ENCODE measurements at regions not wholly inside any gene's neighbourhood (a gene's known extent, or its start where the extent isn't known, plus 50 kb on each side); places are given as distances from the start of the nearest gene placed in this dataset.

- Histone ChIP-seq H2AFZ (ENCODE audit: low read length) (no peak overlapping the region), H3K4me2 (ENCODE audit: insufficient read depth, insufficient read length, low read length) (no peak overlapping the region), H2BK120ac (ENCODE audit: low read depth, low read length, poor library complexity, severe bottlenecking) (no peak overlapping the region), H3K27ac (ENCODE audit: insufficient read length, low read depth, low read length) (no peak overlapping the region), H4K20me1 (ENCODE audit: control insufficient read depth, insufficient read depth, insufficient read length) (no peaks in the 10 kb centered on the region), H2BK15ac (ENCODE audit: low read depth, low read length) (no peak overlapping the region), H2BK20ac (ENCODE audit: low read depth, low read length, poor library complexity, severe bottlenecking) (no peak overlapping the region), H2BK12ac (ENCODE audit: insufficient read length, low read depth, low read length) (no peak overlapping the region), H4K5ac (ENCODE audit: insufficient read length, low read depth, low read length) (no peak overlapping the region), H3K14ac (ENCODE audit: insufficient read depth, low read length) (no peak overlapping the region), H3K18ac (ENCODE audit: insufficient read length, low read depth, low read length) (no peak overlapping the region), H3K56ac (ENCODE audit: insufficient read length, low read depth, low read length) (no peak overlapping the region), H3K9me3 (ENCODE audit: control insufficient read depth, low read depth, low read length) (peaks cover 9% of the 10 kb centered on the region), H4K91ac (ENCODE audit: insufficient read length, low read depth, low read length) (no peak overlapping the region), H3K23me2 (ENCODE audit: insufficient read length, low read depth, low read length, poor library complexity, severe bottlenecking) (no peaks in the 10 kb centered on the region), H2BK5ac (ENCODE audit: insufficient read length, low read length) (no peak overlapping the region), H3K27me3 (ENCODE audit: insufficient read depth, low read length) (no peaks in the 10 kb centered on the region), H3K4me1 (ENCODE audit: insufficient read depth, low read length) (no peaks in the 10 kb centered on the region), H3K4ac (ENCODE audit: low read depth, low read length) (no peak overlapping the region), H3K79me2 (ENCODE audit: insufficient read depth, low read length) (no peaks in the 10 kb centered on the region), H3K23ac (ENCODE audit: insufficient read length, low read depth, low read length) (no peak overlapping the region), H2AK5ac (ENCODE audit: insufficient read length, low read length) (no peak overlapping the region), H3K79me1 (ENCODE audit: insufficient read depth, low read depth, low read length, poor library complexity, severe bottlenecking) (no peaks in the 10 kb centered on the region), H3T11ph (ENCODE audit: low read length) (no peak overlapping the region), H3K9ac (ENCODE audit: extremely low read depth, insufficient read length, low read length) (no peak overlapping the region), H4K8ac (replicated peaks; ENCODE audit: insufficient read length, low read depth, low read length) (no peak overlapping the region)
- WGBS (ENCODE audit: extremely low coverage, insufficient read length, low lambda C conversion rate) = no CpG with 5 or more reads among the region's 4 CpGs
- Mint-ChIP-seq H3K9me3 (peaks cover 43 to 54% of the 10 kb centered on the region in 2 experiments), H3K4me3 (no peak overlapping the region), H3K4me1 (no peaks in the 10 kb centered on the region), H3K27ac (no peak overlapping the region), H3K36me3 (ENCODE audit: insufficient read depth in 1 of 3, low read depth in 3 of 3) (peaks cover 3 to 8% (median 4%) of the 10 kb centered on the region in 3 experiments), H3K27me3 (ENCODE audit: low read depth) (peaks cover 40% of the 10 kb centered on the region)
- DNase-seq = no peak
- no peak for TF ChIP-seq CTCF (conservative IDR thresholded peaks at IDR 0.05)
These were observed 74.5 kb downstream of the NPTX2 start for GRCh38 chr7:98691619-98692018.

All from H9 (cell line).